ENCODE measurements at regions not wholly inside any gene's neighbourhood (a gene's known extent, or its start where the extent isn't known, plus 50 kb on each side); places are given as distances from the start of the nearest gene placed in this dataset.

DNA sequence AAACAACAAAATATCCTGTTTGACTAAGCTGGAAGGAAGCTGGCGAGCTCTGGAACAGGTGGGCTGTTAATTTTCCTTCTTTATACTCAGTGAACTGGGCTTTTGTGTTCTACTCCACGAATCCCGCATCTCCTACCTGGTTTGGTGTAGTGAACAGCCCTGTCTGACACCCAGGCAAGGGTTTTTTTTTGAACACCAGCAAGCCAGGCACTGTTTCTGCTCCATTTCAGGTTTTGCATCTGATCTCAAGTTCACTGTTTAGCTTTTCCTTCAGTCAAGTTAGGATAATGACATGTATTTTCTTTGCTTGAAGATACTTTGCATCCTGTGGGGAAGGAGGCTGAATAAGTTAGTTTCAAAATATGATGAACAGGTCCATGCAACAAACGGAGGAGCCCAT lies 204.5 kb downstream of the SEMA6A start:
- TF ChIP-seq PRMT3 (CRISPR knock-in tag; IDR thresholded peaks at IDR 0.05; ENCODE audit: borderline replicate concordance, low read depth) (no peak), TRIM24 (CRISPR knock-in tag; IDR thresholded peaks at IDR 0.05) (no peak)
- TF ChIP-seq, protein P1, sequence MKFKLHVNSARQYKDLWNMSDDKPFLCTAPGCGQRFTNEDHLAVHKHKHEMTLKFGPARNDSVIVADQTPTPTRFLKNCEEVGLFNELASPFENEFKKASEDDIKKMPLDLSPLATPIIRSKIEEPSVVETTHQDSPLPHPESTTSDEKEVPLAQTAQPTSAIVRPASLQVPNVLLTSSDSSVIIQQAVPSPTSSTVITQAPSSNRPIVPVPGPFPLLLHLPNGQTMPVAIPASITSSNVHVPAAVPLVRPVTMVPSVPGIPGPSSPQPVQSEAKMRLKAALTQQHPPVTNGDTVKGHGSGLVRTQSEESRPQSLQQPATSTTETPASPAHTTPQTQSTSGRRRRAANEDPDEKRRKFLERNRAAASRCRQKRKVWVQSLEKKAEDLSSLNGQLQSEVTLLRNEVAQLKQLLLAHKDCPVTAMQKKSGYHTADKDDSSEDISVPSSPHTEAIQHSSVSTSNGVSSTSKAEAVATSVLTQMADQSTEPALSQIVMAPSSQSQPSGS (CRISPR knock-in tag; IDR thresholded peaks at IDR 0.05): no peak
- TF ChIP-seq, protein P2, sequence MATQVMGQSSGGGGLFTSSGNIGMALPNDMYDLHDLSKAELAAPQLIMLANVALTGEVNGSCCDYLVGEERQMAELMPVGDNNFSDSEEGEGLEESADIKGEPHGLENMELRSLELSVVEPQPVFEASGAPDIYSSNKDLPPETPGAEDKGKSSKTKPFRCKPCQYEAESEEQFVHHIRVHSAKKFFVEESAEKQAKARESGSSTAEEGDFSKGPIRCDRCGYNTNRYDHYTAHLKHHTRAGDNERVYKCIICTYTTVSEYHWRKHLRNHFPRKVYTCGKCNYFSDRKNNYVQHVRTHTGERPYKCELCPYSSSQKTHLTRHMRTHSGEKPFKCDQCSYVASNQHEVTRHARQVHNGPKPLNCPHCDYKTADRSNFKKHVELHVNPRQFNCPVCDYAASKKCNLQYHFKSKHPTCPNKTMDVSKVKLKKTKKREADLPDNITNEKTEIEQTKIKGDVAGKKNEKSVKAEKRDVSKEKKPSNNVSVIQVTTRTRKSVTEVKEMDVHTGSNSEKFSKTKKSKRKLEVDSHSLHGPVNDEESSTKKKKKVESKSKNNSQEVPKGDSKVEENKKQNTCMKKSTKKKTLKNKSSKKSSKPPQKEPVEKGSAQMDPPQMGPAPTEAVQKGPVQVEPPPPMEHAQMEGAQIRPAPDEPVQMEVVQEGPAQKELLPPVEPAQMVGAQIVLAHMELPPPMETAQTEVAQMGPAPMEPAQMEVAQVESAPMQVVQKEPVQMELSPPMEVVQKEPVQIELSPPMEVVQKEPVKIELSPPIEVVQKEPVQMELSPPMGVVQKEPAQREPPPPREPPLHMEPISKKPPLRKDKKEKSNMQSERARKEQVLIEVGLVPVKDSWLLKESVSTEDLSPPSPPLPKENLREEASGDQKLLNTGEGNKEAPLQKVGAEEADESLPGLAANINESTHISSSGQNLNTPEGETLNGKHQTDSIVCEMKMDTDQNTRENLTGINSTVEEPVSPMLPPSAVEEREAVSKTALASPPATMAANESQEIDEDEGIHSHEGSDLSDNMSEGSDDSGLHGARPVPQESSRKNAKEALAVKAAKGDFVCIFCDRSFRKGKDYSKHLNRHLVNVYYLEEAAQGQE (IDR thresholded peaks at IDR 0.05; ENCODE audit: borderline replicate concordance in 1 of 2, low read depth in 1 of 2, low read length in 2 of 2): no peak
- TF ChIP-seq, protein P3, sequence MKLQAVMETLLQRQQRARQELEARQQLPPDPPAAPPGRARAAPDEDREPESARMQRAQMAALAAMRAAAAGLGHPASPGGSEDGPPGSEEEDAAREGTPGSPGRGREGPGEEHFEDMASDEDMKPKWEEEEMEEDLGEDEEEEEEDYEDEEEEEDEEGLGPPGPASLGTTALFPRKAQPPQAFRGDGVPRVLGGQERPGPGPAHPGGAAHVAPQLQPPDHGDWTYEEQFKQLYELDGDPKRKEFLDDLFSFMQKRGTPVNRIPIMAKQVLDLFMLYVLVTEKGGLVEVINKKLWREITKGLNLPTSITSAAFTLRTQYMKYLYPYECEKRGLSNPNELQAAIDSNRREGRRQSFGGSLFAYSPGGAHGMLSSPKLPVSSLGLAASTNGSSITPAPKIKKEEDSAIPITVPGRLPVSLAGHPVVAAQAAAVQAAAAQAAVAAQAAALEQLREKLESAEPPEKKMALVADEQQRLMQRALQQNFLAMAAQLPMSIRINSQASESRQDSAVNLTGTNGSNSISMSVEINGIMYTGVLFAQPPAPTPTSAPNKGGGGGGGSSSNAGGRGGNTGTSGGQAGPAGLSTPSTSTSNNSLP (IDR thresholded peaks at IDR 0.05; ENCODE audit: low read depth, low read length): no peak
